ENCODE measurements at regions not wholly inside any gene's neighbourhood (a gene's known extent, or its start where the extent isn't known, plus 50 kb on each side); places are given as distances from the start of the nearest gene placed in this dataset.

DNA sequence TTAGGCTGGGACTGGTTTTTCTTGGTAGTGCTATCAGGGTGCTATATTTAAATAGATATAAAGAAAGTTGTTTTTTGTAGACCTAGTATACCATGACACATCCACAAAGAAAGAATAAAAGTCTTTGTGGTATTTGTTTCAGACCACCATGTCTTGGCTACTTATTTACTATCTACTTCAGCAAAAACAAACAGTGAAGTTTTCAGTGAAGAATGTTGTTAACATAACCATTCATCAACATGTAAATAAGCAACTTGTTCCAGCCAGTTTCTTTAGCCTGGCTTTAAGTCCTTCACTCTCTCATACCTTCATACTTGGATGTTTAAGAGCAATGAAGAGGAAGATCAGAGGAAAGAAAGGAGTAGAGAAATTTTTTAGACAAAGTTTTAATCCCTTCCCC is 624.1 kb downstream of the CD109 start:
- Histone ChIP-seq H3K36me3 (ENCODE audit: control insufficient read depth in 1 of 2, insufficient read depth in 2 of 2, low read length in 2 of 2) (no peaks in the 10 kb centered on the region), H3K79me2 (ENCODE audit: control insufficient read depth, insufficient read depth, low read length, poor library complexity) (no peaks in the 10 kb centered on the region), H3K9me3 (ENCODE audit: insufficient read depth, low read depth, low read length) (no peaks in the 10 kb centered on the region), H3K14ac (ENCODE audit: low read length) (no peak overlapping the region), H3K4me3 (ENCODE audit: low read depth, low read length) (no peak overlapping the region), H4K12ac (ENCODE audit: low read depth, low read length) (no peak overlapping the region), H3K23ac (ENCODE audit: low read length) (no peak overlapping the region), H3K79me1 (ENCODE audit: low read length) (no peaks in the 10 kb centered on the region), H3K27me3 (ENCODE audit: insufficient read depth, low read length) (no peaks in the 10 kb centered on the region), H3K4ac (ENCODE audit: low read depth, low read length) (no peak overlapping the region), H2BK12ac (ENCODE audit: low read length) (no peak overlapping the region), H3K4me2 (ENCODE audit: low read length) (no peak overlapping the region), H2BK5ac (ENCODE audit: low read depth, low read length, poor library complexity) (no peak overlapping the region), H3K9ac (ENCODE audit: low read length) (no peak overlapping the region), H2BK120ac (ENCODE audit: insufficient read depth, low read length, poor library complexity) (no peak overlapping the region), H3K4me1 (ENCODE audit: control insufficient read depth in 1 of 2, insufficient read depth in 2 of 2, low read length in 2 of 2) (no peaks in the 10 kb centered on the region), H4K8ac (ENCODE audit: low read depth, low read length) (no peak overlapping the region), H4K91ac (ENCODE audit: low read depth, low read length) (no peak overlapping the region), H2AFZ (ENCODE audit: insufficient read depth, low read length, poor library complexity) (no peak overlapping the region), H2AK5ac (ENCODE audit: low read length) (no peak overlapping the region), H3K27ac (ENCODE audit: low read depth, low read length) (no peak overlapping the region), H3K18ac (ENCODE audit: low read length) (no peak overlapping the region)
- no peak for DNase-seq

GRCh38 chr6:74319292-74319691 is 623.3 kb downstream of the CD109 start:
- Histone ChIP-seq H3K27ac (ENCODE audit: low read depth, low read length) (no peak overlapping the region), H2BK5ac (ENCODE audit: low read depth, low read length, poor library complexity) (no peak overlapping the region), H3K79me1 (ENCODE audit: low read length) (no peaks in the 10 kb centered on the region), H3K18ac (ENCODE audit: low read length) (no peak overlapping the region), H3K4ac (ENCODE audit: low read depth, low read length) (no peak overlapping the region), H2BK120ac (ENCODE audit: insufficient read depth, low read length, poor library complexity) (no peak overlapping the region), H2AFZ (ENCODE audit: insufficient read depth, low read length, poor library complexity) (no peak overlapping the region), H3K4me1 (ENCODE audit: control insufficient read depth in 1 of 2, insufficient read depth in 2 of 2, low read length in 2 of 2) (no peaks in the 10 kb centered on the region), H2AK5ac (ENCODE audit: low read length) (no peak overlapping the region), H4K8ac (ENCODE audit: low read depth, low read length) (no peak overlapping the region), H3K9ac (ENCODE audit: low read length) (no peak overlapping the region), H3K14ac (ENCODE audit: low read length) (no peak overlapping the region), H2BK12ac (ENCODE audit: low read length) (no peak overlapping the region), H4K91ac (ENCODE audit: low read depth, low read length) (no peak overlapping the region), H3K23ac (ENCODE audit: low read length) (no peak overlapping the region), H3K79me2 (ENCODE audit: control insufficient read depth, insufficient read depth, low read length, poor library complexity) (no peaks in the 10 kb centered on the region), H4K12ac (ENCODE audit: low read depth, low read length) (no peak overlapping the region), H3K4me3 (ENCODE audit: low read depth, low read length) (no peak overlapping the region), H3K4me2 (ENCODE audit: low read length) (no peak overlapping the region), H3K9me3 (ENCODE audit: insufficient read depth, low read depth, low read length) (no peaks in the 10 kb centered on the region), H3K36me3 (ENCODE audit: control insufficient read depth in 1 of 2, insufficient read depth in 2 of 2, low read length in 2 of 2) (no peaks in the 10 kb centered on the region), H3K27me3 (ENCODE audit: insufficient read depth, low read length) (no peaks in the 10 kb centered on the region)
- WGBS (ENCODE audit: extremely low coverage, insufficient coverage, insufficient read length) = no CpG with 5 or more reads among the region's 2 CpGs
- no peak for DNase-seq

- Histone ChIP-seq H3K36me3 (ENCODE audit: control insufficient read depth in 1 of 2, insufficient read depth in 2 of 2, low read length in 2 of 2) (no peaks in the 10 kb centered on the region), H3K4me2 (ENCODE audit: low read length) (no peak overlapping the region), H2BK5ac (ENCODE audit: low read depth, low read length, poor library complexity) (no peak overlapping the region), H3K4me3 (ENCODE audit: low read depth, low read length) (no peak overlapping the region), H2BK120ac (ENCODE audit: insufficient read depth, low read length, poor library complexity) (no peak overlapping the region), H3K9ac (ENCODE audit: low read length) (no peak overlapping the region), H4K91ac (ENCODE audit: low read depth, low read length) (no peak overlapping the region), H3K4ac (ENCODE audit: low read depth, low read length) (no peak overlapping the region), H3K27me3 (ENCODE audit: insufficient read depth, low read length) (no peaks in the 10 kb centered on the region), H3K27ac (ENCODE audit: low read depth, low read length) (no peak overlapping the region), H4K8ac (ENCODE audit: low read depth, low read length) (no peak overlapping the region), H2BK12ac (ENCODE audit: low read length) (no peak overlapping the region), H3K18ac (ENCODE audit: low read length) (no peak overlapping the region), H3K4me1 (ENCODE audit: control insufficient read depth in 1 of 2, insufficient read depth in 2 of 2, low read length in 2 of 2) (no peaks in the 10 kb centered on the region), H3K23ac (ENCODE audit: low read length) (no peak overlapping the region), H2AFZ (ENCODE audit: insufficient read depth, low read length, poor library complexity) (no peak overlapping the region), H3K9me3 (ENCODE audit: insufficient read depth, low read depth, low read length) (no peaks in the 10 kb centered on the region), H2AK5ac (ENCODE audit: low read length) (no peak overlapping the region), H3K14ac (ENCODE audit: low read length) (no peak overlapping the region), H3K79me2 (ENCODE audit: control insufficient read depth, insufficient read depth, low read length, poor library complexity) (no peaks in the 10 kb centered on the region), H4K12ac (ENCODE audit: low read depth, low read length) (no peak overlapping the region), H3K79me1 (ENCODE audit: low read length) (no peaks in the 10 kb centered on the region)
- no peak for DNase-seq
Measured at GRCh38 chr6:74318738-74319137, 622.7 kb downstream of the CD109 start.

GRCh38 chr6:74312081-74312480 is 616.1 kb downstream of the CD109 start:
- H3K27ac ChIP-seq (ENCODE audit: low read depth, low read length) = no peak overlapping the region
- H3K27me3 ChIP-seq (ENCODE audit: insufficient read depth, low read length) = no peaks in the 10 kb centered on the region
- H3K79me2 ChIP-seq (ENCODE audit: control insufficient read depth, insufficient read depth, low read length, poor library complexity) = no peaks in the 10 kb centered on the region
- H3K4me2 ChIP-seq (ENCODE audit: low read length) = no peak overlapping the region
- no peak overlapping the region for H4K8ac ChIP-seq (ENCODE audit: low read depth, low read length)
- H2BK5ac ChIP-seq (ENCODE audit: low read depth, low read length, poor library complexity) = no peak overlapping the region
- H3K4me1 ChIP-seq (ENCODE audit: control insufficient read depth in 1 of 2, insufficient read depth in 2 of 2, low read length in 2 of 2) = no peaks in the 10 kb centered on the region
- no peak overlapping the region for H3K14ac ChIP-seq (ENCODE audit: low read length)
- no peak overlapping the region for H3K4ac ChIP-seq (ENCODE audit: low read depth, low read length)
- no peak overlapping the region for H4K12ac ChIP-seq (ENCODE audit: low read depth, low read length)
- H3K18ac ChIP-seq (ENCODE audit: low read length) = no peak overlapping the region
- H2BK120ac ChIP-seq (ENCODE audit: insufficient read depth, low read length, poor library complexity) = no peak overlapping the region
- DNase-seq = no peak
- H3K23ac ChIP-seq (ENCODE audit: low read length) = no peak overlapping the region
- no peaks in the 10 kb centered on the region for H3K79me1 ChIP-seq (ENCODE audit: low read length)
- no peak overlapping the region for H2AFZ ChIP-seq (ENCODE audit: insufficient read depth, low read length, poor library complexity)
- H3K9ac ChIP-seq (ENCODE audit: low read length) = no peak overlapping the region
- no CpG with 5 or more reads among the region's 1 CpG for WGBS (ENCODE audit: extremely low coverage, insufficient coverage, insufficient read length)
- no peak overlapping the region for H3K4me3 ChIP-seq (ENCODE audit: low read depth, low read length)
- no peak overlapping the region for H2BK12ac ChIP-seq (ENCODE audit: low read length)
- no peak overlapping the region for H4K91ac ChIP-seq (ENCODE audit: low read depth, low read length)
- no peak overlapping the region for H2AK5ac ChIP-seq (ENCODE audit: low read length)
- no peaks in the 10 kb centered on the region for H3K36me3 ChIP-seq (ENCODE audit: control insufficient read depth in 1 of 2, insufficient read depth in 2 of 2, low read length in 2 of 2)
- no peaks in the 10 kb centered on the region for H3K9me3 ChIP-seq (ENCODE audit: insufficient read depth, low read depth, low read length)

DNA sequence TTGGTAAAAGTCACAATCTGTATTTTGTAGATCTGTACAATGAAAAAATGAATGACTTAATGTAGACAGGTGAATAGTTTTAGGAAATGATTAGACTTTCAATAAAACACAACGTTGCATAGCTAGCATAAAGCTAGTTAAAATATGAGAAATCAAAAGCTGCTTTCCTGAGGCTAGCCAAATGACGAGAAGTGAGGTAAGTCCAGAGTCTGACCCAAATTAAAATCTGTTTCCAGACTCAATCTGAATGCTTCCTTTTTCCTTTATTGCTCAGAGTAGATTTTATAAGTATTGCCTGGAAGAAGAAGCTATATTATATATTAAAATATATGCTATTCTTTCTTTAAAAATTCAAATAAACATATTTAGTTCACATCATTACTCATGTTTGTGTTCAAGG is 615.4 kb downstream of the CD109 start:
- no peak overlapping the region for H2AFZ ChIP-seq (ENCODE audit: insufficient read depth, low read length, poor library complexity)
- no peak overlapping the region for H3K18ac ChIP-seq (ENCODE audit: low read length)
- H3K9me3 ChIP-seq (ENCODE audit: insufficient read depth, low read depth, low read length) = no peaks in the 10 kb centered on the region
- H3K4me1 ChIP-seq (ENCODE audit: control insufficient read depth in 1 of 2, insufficient read depth in 2 of 2, low read length in 2 of 2) = no peaks in the 10 kb centered on the region
- H2BK12ac ChIP-seq (ENCODE audit: low read length) = no peak overlapping the region
- no peak overlapping the region for H4K91ac ChIP-seq (ENCODE audit: low read depth, low read length)
- H3K27ac ChIP-seq (ENCODE audit: low read depth, low read length) = no peak overlapping the region
- no peak overlapping the region for H3K4me2 ChIP-seq (ENCODE audit: low read length)
- H3K79me1 ChIP-seq (ENCODE audit: low read length) = no peaks in the 10 kb centered on the region
- no peak overlapping the region for H4K12ac ChIP-seq (ENCODE audit: low read depth, low read length)
- H3K27me3 ChIP-seq (ENCODE audit: insufficient read depth, low read length) = no peaks in the 10 kb centered on the region
- H3K36me3 ChIP-seq (ENCODE audit: control insufficient read depth in 1 of 2, insufficient read depth in 2 of 2, low read length in 2 of 2) = no peaks in the 10 kb centered on the region
- no peak overlapping the region for H3K9ac ChIP-seq (ENCODE audit: low read length)
- no peak overlapping the region for H3K4me3 ChIP-seq (ENCODE audit: low read depth, low read length)
- no peak overlapping the region for H2AK5ac ChIP-seq (ENCODE audit: low read length)
- no peak overlapping the region for H3K23ac ChIP-seq (ENCODE audit: low read length)
- H3K79me2 ChIP-seq (ENCODE audit: control insufficient read depth, insufficient read depth, low read length, poor library complexity) = no peaks in the 10 kb centered on the region
- no peak overlapping the region for H3K14ac ChIP-seq (ENCODE audit: low read length)
- no peak overlapping the region for H2BK5ac ChIP-seq (ENCODE audit: low read depth, low read length, poor library complexity)
- no CpG with 5 or more reads among the region's 2 CpGs for WGBS (ENCODE audit: extremely low coverage, insufficient coverage, insufficient read length)
- DNase-seq = no peak
- no peak overlapping the region for H4K8ac ChIP-seq (ENCODE audit: low read depth, low read length)
- no peak overlapping the region for H2BK120ac ChIP-seq (ENCODE audit: insufficient read depth, low read length, poor library complexity)
- no peak overlapping the region for H3K4ac ChIP-seq (ENCODE audit: low read depth, low read length)
